ENCODE measurements at regions not wholly inside any gene's neighbourhood (a gene's known extent, or its start where the extent isn't known, plus 50 kb on each side); places are given as distances from the start of the nearest gene placed in this dataset.

DNA sequence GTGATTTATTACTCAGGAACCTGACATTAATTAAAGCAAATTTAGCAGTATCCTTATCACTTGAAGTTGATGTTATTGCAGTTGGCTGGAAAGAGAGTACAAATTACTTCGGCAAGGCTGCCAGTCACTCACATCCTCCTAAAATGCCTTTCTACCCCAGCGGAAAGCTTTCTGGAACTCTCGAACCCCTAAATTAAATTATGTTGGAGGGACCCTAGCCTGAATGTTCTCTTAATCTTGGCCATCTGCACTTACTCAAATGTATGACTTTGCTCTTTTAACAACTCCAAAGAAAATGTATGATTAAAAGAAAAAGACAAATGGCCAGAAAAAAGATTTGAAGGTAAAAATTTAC, 242.6 kb upstream of the USP25 start:
- no peaks in the 10 kb centered on the region for H3K27me3 ChIP-seq
- H3F3A ChIP-seq (ENCODE audit: low read depth): no peaks in the 10 kb centered on the region
- no peak overlapping the region for H3K27ac Mint-ChIP-seq
- no peaks in the 10 kb centered on the region for H3K9me3 Mint-ChIP-seq
- no peaks in the 10 kb centered on the region for H4K20me1 ChIP-seq (ENCODE audit: low read depth)
- H3K9me3 ChIP-seq (ENCODE audit: low read depth): no peaks in the 10 kb centered on the region
- H3K4me2 ChIP-seq: no peak overlapping the region
- no peaks in the 10 kb centered on the region for H3K4me1 ChIP-seq
- H3K4me3 Mint-ChIP-seq: no peak overlapping the region
- H3K4me3 ChIP-seq: no peak overlapping the region
- H3K79me2 ChIP-seq (ENCODE audit: low read depth): no peaks in the 10 kb centered on the region
- no peaks in the 10 kb centered on the region for H3K36me3 ChIP-seq
- TF ChIP-seq EZH2phosphoT487 (IDR thresholded peaks at IDR 0.05): no peak
- no peak for TF ChIP-seq EZH2 (IDR thresholded peaks at IDR 0.05)
- TF ChIP-seq, protein P1, sequence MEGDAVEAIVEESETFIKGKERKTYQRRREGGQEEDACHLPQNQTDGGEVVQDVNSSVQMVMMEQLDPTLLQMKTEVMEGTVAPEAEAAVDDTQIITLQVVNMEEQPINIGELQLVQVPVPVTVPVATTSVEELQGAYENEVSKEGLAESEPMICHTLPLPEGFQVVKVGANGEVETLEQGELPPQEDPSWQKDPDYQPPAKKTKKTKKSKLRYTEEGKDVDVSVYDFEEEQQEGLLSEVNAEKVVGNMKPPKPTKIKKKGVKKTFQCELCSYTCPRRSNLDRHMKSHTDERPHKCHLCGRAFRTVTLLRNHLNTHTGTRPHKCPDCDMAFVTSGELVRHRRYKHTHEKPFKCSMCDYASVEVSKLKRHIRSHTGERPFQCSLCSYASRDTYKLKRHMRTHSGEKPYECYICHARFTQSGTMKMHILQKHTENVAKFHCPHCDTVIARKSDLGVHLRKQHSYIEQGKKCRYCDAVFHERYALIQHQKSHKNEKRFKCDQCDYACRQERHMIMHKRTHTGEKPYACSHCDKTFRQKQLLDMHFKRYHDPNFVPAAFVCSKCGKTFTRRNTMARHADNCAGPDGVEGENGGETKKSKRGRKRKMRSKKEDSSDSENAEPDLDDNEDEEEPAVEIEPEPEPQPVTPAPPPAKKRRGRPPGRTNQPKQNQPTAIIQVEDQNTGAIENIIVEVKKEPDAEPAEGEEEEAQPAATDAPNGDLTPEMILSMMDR (IDR thresholded peaks at IDR 0.05): no peak
- no peak overlapping the region for H3K9ac ChIP-seq
- H3K36me3 Mint-ChIP-seq: no peaks in the 10 kb centered on the region
- H3K27ac ChIP-seq: no peak overlapping the region
- no peak overlapping the region for H2AFZ ChIP-seq (replicated peaks)
- peaks cover 9% of the 10 kb centered on the region for H3K4me1 Mint-ChIP-seq
- H3K27me3 Mint-ChIP-seq (ENCODE audit: insufficient read depth, low read depth): peaks cover 3% of the 10 kb centered on the region
- DNase-seq (ENCODE audit: low spot score): no peak

DNA sequence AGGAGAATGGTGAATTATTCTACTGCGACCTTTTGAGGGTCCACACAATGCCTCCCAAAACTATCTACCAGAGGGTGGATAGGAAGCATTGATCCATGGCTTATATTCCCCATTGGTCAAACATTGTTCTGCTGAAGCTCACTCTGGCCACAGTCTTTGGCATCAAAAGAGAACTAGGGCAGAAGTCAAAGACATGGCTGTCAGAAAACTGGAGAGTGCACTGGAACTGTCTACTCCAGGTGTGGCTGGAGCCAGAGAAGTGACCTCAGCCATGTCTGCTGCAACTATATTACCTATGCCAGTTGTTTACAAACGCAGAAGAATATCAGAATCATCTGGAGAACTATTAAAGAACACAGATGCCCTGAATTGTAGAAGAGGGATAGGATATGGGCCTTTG, 238.7 kb upstream of the USP25 start:
- no peak overlapping the region for H3K4me2 ChIP-seq
- H3K27ac ChIP-seq: no peak overlapping the region
- H3K4me3 ChIP-seq: no peak overlapping the region
- H3K4me1 Mint-ChIP-seq: no peaks in the 10 kb centered on the region
- H3K27me3 ChIP-seq: no peaks in the 10 kb centered on the region
- no peaks in the 10 kb centered on the region for H3K36me3 Mint-ChIP-seq
- H3K27me3 Mint-ChIP-seq (ENCODE audit: insufficient read depth, low read depth): no peaks in the 10 kb centered on the region
- no peak overlapping the region for H3K4me3 Mint-ChIP-seq
- no peaks in the 10 kb centered on the region for H3K4me1 ChIP-seq
- H3K9ac ChIP-seq: no peak overlapping the region
- no peak overlapping the region for H3K27ac Mint-ChIP-seq
- H3K9me3 Mint-ChIP-seq: no peaks in the 10 kb centered on the region
- H4K20me1 ChIP-seq (ENCODE audit: low read depth): no peaks in the 10 kb centered on the region
- no peaks in the 10 kb centered on the region for H3F3A ChIP-seq (ENCODE audit: low read depth)
- H3K79me2 ChIP-seq (ENCODE audit: low read depth): no peaks in the 10 kb centered on the region
- H2AFZ ChIP-seq (replicated peaks): no peak overlapping the region
- H3K9me3 ChIP-seq (ENCODE audit: low read depth): no peaks in the 10 kb centered on the region
- TF ChIP-seq EZH2 (IDR thresholded peaks at IDR 0.05) (no peak), EZH2phosphoT487 (IDR thresholded peaks at IDR 0.05) (no peak)
- TF ChIP-seq, protein P1 (IDR thresholded peaks at IDR 0.05): no peak
- no peak for DNase-seq (ENCODE audit: low spot score)
- no peaks in the 10 kb centered on the region for H3K36me3 ChIP-seq

DNA sequence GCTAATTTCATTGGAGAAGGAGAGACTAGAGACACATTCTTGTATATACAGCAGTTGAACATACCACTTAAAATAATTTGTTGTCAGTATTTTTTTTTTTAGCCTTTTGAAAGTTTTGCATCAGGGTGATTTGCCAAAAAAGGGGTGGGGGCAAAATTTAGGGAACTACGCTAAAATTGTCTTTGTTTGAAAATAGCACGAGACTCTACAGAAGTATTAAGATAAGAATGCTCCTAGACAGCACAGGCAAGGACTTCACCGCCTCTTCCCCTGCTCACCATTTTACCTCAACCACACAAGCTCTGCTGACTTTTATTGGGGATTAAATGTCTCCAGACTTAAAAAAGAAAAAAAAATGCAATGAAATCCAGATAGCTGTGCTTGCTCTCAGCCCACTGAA, 236.1 kb upstream of the USP25 start:
- Histone ChIP-seq H3K36me3 (no peaks in the 10 kb centered on the region), H4K20me1 (ENCODE audit: low read depth) (no peaks in the 10 kb centered on the region), H3K9me3 (ENCODE audit: low read depth) (no peaks in the 10 kb centered on the region), H3F3A (ENCODE audit: low read depth) (no peaks in the 10 kb centered on the region), H3K27ac (no peak overlapping the region), H3K9ac (no peak overlapping the region), H3K4me2 (no peak overlapping the region), H2AFZ (replicated peaks) (no peak overlapping the region), H3K4me3 (no peak overlapping the region), H3K4me1 (no peaks in the 10 kb centered on the region), H3K27me3 (no peaks in the 10 kb centered on the region), H3K79me2 (ENCODE audit: low read depth) (no peaks in the 10 kb centered on the region)
- H3K4me3 Mint-ChIP-seq: no peak overlapping the region
- no peak for DNase-seq (ENCODE audit: low spot score)
- no peak overlapping the region for H3K27ac Mint-ChIP-seq
- H3K27me3 Mint-ChIP-seq (ENCODE audit: insufficient read depth, low read depth): no peaks in the 10 kb centered on the region
- TF ChIP-seq, protein P1 (IDR thresholded peaks at IDR 0.05): no peak
- TF ChIP-seq EZH2phosphoT487 (IDR thresholded peaks at IDR 0.05): no peak
- no peaks in the 10 kb centered on the region for H3K4me1 Mint-ChIP-seq
- H3K36me3 Mint-ChIP-seq: no peaks in the 10 kb centered on the region
- H3K9me3 Mint-ChIP-seq: no peaks in the 10 kb centered on the region

DNA sequence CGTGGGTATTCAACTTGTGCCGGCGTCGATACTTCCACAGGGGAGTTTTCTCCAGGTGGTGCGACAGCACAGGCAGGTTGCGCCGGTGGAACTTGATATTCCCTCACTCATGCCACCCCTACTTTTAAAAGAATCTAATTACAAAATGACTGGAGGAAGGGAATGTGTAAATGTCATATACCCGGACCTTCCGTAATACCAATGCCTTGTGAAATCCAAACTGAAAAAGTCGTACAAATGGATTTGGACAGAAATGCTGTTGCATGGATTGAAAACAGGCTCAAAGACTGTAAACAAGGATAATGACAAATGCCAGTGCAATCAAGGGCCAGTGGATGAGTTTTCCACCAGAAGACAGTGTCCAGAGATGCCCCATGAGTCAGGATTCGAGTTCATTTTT, 235.3 kb upstream of the USP25 start:
- DNase-seq (ENCODE audit: low spot score): no peak
- no peaks in the 10 kb centered on the region for H3K27me3 Mint-ChIP-seq (ENCODE audit: insufficient read depth, low read depth)
- Histone ChIP-seq H4K20me1 (ENCODE audit: low read depth) (no peaks in the 10 kb centered on the region), H3K4me3 (no peak overlapping the region), H3K79me2 (ENCODE audit: low read depth) (no peaks in the 10 kb centered on the region), H3K4me1 (no peaks in the 10 kb centered on the region), H3K27me3 (no peaks in the 10 kb centered on the region), H3K9ac (no peak overlapping the region), H3F3A (ENCODE audit: low read depth) (no peaks in the 10 kb centered on the region), H2AFZ (replicated peaks) (no peak overlapping the region), H3K9me3 (ENCODE audit: low read depth) (no peaks in the 10 kb centered on the region), H3K4me2 (no peak overlapping the region), H3K27ac (no peak overlapping the region), H3K36me3 (no peaks in the 10 kb centered on the region)
- no peak overlapping the region for H3K27ac Mint-ChIP-seq
- H3K36me3 Mint-ChIP-seq: no peaks in the 10 kb centered on the region
- H3K4me1 Mint-ChIP-seq: no peaks in the 10 kb centered on the region
- TF ChIP-seq EZH2phosphoT487 (IDR thresholded peaks at IDR 0.05): no peak
- H3K4me3 Mint-ChIP-seq: no peak overlapping the region
- no peaks in the 10 kb centered on the region for H3K9me3 Mint-ChIP-seq

Data from neural progenitor cell (in vitro differentiated cells).